ENCODE measurements at regions not wholly inside any gene's neighbourhood (a gene's known extent, or its start where the extent isn't known, plus 50 kb on each side); places are given as distances from the start of the nearest gene placed in this dataset.

DNA sequence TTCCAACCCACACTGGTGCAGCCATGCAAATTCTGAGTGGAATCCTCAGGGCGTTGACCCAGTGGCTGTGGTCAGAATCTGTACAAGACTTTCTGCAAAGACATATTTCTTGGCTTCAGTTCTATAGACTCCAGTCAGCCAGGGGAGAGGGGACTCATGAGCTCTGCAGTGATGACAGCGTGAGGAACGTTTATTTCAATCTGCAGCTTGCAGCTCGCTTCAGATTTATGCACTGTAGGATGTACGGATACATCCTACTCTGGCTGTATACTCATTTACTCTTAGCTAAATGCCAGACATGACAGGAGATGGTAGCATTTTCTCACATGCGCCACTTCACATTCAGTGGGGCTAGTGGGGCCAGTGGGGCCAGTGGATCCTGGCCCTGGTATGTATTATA lies 276.1 kb downstream of the FGF9 start:
- TF ChIP-seq, protein P1, sequence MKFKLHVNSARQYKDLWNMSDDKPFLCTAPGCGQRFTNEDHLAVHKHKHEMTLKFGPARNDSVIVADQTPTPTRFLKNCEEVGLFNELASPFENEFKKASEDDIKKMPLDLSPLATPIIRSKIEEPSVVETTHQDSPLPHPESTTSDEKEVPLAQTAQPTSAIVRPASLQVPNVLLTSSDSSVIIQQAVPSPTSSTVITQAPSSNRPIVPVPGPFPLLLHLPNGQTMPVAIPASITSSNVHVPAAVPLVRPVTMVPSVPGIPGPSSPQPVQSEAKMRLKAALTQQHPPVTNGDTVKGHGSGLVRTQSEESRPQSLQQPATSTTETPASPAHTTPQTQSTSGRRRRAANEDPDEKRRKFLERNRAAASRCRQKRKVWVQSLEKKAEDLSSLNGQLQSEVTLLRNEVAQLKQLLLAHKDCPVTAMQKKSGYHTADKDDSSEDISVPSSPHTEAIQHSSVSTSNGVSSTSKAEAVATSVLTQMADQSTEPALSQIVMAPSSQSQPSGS (CRISPR knock-in tag; IDR thresholded peaks at IDR 0.05), result no peak
- TF ChIP-seq SP1 (CRISPR knock-in tag; IDR thresholded peaks at IDR 0.05) (no peak), ZNF583 (CRISPR knock-in tag; IDR thresholded peaks at IDR 0.05) (no peak), RCOR1 (IDR thresholded peaks at IDR 0.05; ENCODE audit: borderline replicate concordance in 1 of 2, low read depth in 2 of 2, low read length in 2 of 2) (no peak), POLR2AphosphoS5 (IDR thresholded peaks at IDR 0.05; ENCODE audit: control insufficient read depth, insufficient read depth, low read depth, low read length) (no peak), MYC (IDR thresholded peaks at IDR 0.05; ENCODE audit: low read depth, low read length) (no peak), MYC (CRISPR knock-in tag; IDR thresholded peaks at IDR 0.05; ENCODE audit: borderline replicate concordance, low read depth) (no peak)
- TF ChIP-seq, protein P2, sequence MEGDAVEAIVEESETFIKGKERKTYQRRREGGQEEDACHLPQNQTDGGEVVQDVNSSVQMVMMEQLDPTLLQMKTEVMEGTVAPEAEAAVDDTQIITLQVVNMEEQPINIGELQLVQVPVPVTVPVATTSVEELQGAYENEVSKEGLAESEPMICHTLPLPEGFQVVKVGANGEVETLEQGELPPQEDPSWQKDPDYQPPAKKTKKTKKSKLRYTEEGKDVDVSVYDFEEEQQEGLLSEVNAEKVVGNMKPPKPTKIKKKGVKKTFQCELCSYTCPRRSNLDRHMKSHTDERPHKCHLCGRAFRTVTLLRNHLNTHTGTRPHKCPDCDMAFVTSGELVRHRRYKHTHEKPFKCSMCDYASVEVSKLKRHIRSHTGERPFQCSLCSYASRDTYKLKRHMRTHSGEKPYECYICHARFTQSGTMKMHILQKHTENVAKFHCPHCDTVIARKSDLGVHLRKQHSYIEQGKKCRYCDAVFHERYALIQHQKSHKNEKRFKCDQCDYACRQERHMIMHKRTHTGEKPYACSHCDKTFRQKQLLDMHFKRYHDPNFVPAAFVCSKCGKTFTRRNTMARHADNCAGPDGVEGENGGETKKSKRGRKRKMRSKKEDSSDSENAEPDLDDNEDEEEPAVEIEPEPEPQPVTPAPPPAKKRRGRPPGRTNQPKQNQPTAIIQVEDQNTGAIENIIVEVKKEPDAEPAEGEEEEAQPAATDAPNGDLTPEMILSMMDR (IDR thresholded peaks at IDR 0.05 in 2 of 3, conservative IDR thresholded peaks at IDR 0.05 in 1 of 3; ENCODE audit: insufficient read depth in 2 of 3, low read depth in 1 of 3, low read length in 3 of 3), result no peak
- TF ChIP-seq, protein P3, sequence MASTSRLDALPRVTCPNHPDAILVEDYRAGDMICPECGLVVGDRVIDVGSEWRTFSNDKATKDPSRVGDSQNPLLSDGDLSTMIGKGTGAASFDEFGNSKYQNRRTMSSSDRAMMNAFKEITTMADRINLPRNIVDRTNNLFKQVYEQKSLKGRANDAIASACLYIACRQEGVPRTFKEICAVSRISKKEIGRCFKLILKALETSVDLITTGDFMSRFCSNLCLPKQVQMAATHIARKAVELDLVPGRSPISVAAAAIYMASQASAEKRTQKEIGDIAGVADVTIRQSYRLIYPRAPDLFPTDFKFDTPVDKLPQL (IDR thresholded peaks at IDR 0.05; ENCODE audit: extremely low read depth, insufficient read length), result no peak
- TF ChIP-seq, protein P4, sequence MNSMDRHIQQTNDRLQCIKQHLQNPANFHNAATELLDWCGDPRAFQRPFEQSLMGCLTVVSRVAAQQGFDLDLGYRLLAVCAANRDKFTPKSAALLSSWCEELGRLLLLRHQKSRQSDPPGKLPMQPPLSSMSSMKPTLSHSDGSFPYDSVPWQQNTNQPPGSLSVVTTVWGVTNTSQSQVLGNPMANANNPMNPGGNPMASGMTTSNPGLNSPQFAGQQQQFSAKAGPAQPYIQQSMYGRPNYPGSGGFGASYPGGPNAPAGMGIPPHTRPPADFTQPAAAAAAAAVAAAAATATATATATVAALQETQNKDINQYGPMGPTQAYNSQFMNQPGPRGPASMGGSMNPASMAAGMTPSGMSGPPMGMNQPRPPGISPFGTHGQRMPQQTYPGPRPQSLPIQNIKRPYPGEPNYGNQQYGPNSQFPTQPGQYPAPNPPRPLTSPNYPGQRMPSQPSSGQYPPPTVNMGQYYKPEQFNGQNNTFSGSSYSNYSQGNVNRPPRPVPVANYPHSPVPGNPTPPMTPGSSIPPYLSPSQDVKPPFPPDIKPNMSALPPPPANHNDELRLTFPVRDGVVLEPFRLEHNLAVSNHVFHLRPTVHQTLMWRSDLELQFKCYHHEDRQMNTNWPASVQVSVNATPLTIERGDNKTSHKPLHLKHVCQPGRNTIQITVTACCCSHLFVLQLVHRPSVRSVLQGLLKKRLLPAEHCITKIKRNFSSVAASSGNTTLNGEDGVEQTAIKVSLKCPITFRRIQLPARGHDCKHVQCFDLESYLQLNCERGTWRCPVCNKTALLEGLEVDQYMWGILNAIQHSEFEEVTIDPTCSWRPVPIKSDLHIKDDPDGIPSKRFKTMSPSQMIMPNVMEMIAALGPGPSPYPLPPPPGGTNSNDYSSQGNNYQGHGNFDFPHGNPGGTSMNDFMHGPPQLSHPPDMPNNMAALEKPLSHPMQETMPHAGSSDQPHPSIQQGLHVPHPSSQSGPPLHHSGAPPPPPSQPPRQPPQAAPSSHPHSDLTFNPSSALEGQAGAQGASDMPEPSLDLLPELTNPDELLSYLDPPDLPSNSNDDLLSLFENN (IDR thresholded peaks at IDR 0.05; ENCODE audit: low read depth in 2 of 2, low read length in 2 of 2), result no peak
